ENCODE measurements at regions not wholly inside any gene's neighbourhood (a gene's known extent, or its start where the extent isn't known, plus 50 kb on each side); places are given as distances from the start of the nearest gene placed in this dataset.
"Not testable (repeated sequence)": the region's sequence is repeated elsewhere in the genome, so short reads cannot be mapped to it uniquely, and the experiment has no call there.

DNA sequence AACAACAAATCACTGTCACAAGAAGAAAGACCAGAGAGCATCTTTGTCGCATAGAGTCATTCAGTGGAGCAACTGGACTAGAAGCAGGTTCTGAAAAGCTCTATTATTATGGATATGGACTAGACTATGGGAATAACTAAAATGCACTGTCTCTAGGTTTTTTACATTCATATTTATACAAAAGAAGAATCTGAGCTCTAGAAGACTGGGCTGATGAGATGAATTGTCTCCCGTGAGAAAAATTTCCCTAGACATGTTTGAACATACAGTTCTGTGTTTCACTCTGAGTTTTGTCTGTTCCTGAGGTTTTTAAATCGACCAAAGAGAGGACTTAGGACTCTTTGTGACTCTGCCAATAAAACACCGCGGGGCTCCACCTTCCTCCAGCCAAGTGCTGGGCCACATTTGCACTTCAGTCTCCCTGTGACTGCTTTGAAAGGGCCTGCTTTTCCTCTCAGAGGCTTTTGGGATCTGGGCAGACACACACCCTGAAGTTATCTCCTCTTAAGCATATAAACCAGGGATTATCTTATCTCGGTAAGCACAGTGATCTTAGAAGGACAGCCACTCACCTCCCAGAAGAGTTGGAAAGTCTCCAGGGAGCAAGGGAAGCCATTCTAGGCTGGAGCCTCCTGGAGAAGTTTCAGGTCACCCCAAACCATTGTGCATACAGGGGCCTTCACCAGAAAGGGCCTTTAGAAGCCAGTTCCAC lies 101.0 kb upstream of the JCAD start:
- Mint-ChIP-seq H3K27ac (ENCODE audit: unreplicated experiment) (no peak overlapping the region), H3K4me3 (ENCODE audit: unreplicated experiment) (no peak overlapping the region), H3K4me1 (ENCODE audit: low read depth, unreplicated experiment) (no peaks in the 10 kb centered on the region), H3K27me3 (ENCODE audit: unreplicated experiment) (no peaks in the 10 kb centered on the region), H3K36me3 (ENCODE audit: unreplicated experiment) (peaks cover 5% of the 10 kb centered on the region), H3K9me3 (ENCODE audit: unreplicated experiment) (no peaks in the 10 kb centered on the region)
- no peak for DNase-seq
- TF ChIP-seq, protein P1, sequence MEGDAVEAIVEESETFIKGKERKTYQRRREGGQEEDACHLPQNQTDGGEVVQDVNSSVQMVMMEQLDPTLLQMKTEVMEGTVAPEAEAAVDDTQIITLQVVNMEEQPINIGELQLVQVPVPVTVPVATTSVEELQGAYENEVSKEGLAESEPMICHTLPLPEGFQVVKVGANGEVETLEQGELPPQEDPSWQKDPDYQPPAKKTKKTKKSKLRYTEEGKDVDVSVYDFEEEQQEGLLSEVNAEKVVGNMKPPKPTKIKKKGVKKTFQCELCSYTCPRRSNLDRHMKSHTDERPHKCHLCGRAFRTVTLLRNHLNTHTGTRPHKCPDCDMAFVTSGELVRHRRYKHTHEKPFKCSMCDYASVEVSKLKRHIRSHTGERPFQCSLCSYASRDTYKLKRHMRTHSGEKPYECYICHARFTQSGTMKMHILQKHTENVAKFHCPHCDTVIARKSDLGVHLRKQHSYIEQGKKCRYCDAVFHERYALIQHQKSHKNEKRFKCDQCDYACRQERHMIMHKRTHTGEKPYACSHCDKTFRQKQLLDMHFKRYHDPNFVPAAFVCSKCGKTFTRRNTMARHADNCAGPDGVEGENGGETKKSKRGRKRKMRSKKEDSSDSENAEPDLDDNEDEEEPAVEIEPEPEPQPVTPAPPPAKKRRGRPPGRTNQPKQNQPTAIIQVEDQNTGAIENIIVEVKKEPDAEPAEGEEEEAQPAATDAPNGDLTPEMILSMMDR (IDR thresholded peaks at IDR 0.05; ENCODE audit: partially characterized antibody, unreplicated experiment) = no peak

DNA sequence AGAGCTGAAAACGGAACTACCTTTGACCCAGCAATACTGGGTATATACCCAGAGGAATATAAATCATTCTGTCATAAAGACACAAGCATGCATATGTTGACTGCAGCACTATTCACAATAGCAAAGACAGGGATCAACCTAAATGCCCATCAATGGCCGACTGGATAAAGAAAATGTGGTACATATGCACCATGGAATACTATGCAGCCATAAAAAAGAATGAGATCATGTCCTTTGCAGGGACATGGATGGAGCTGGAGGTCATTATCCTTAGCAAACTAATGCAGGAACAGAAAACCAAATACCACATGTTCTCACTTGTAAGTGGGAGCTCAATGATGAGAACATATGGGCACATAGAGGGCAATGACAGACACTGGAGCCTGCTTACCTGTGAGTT lies 100.2 kb upstream of the JCAD start:
- H3K27ac Mint-ChIP-seq (ENCODE audit: unreplicated experiment); DNase-seq; H3K4me3 Mint-ChIP-seq (ENCODE audit: unreplicated experiment); H3K36me3 Mint-ChIP-seq (ENCODE audit: unreplicated experiment); H3K27me3 Mint-ChIP-seq (ENCODE audit: unreplicated experiment); H3K4me1 Mint-ChIP-seq (ENCODE audit: low read depth, unreplicated experiment); H3K9me3 Mint-ChIP-seq (ENCODE audit: unreplicated experiment): not testable (repeated sequence)

DNA sequence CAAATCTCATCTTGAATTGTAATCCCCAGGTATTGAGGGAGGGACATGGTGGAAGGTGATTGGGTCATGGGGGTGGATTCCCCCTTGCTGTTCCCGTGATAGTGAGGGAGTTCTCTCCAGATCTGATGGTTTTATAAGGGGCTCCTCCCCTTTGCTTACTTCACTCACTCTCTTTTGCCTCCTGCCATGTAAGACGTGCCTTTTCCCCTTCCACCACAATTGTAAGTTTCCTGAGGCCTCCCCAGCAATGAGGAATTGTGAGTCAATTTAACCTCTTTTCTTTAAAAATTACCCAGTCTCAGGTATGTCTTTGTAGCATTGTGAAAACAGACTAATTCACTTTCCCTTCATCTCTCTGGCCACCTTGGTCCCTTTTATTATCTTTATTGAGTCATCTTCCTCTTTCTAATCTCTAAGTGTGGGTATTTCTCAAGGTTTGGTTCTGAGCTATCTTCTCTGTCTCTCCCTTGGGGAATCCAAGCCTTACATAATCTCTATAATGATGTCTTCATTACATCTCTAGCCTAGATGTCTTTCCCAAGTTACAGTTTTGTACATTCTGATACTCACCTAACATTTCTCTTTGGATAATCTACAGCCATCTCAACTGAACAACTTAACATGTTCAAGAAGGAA lies 99.1 kb upstream of the JCAD start:
- TF ChIP-seq, protein P1 (IDR thresholded peaks at IDR 0.05; ENCODE audit: partially characterized antibody, unreplicated experiment) = no peak
- H3K4me3 Mint-ChIP-seq (ENCODE audit: unreplicated experiment) = no peak overlapping the region
- no peaks in the 10 kb centered on the region for H3K4me1 Mint-ChIP-seq (ENCODE audit: low read depth, unreplicated experiment)
- no peak for DNase-seq
- H3K36me3 Mint-ChIP-seq (ENCODE audit: unreplicated experiment) = peaks cover 17% of the 10 kb centered on the region
- H3K27me3 Mint-ChIP-seq (ENCODE audit: unreplicated experiment) = peaks cover under 1% of the 10 kb centered on the region
- H3K9me3 Mint-ChIP-seq (ENCODE audit: unreplicated experiment) = no peaks in the 10 kb centered on the region
- H3K27ac Mint-ChIP-seq (ENCODE audit: unreplicated experiment) = no peak overlapping the region

DNA sequence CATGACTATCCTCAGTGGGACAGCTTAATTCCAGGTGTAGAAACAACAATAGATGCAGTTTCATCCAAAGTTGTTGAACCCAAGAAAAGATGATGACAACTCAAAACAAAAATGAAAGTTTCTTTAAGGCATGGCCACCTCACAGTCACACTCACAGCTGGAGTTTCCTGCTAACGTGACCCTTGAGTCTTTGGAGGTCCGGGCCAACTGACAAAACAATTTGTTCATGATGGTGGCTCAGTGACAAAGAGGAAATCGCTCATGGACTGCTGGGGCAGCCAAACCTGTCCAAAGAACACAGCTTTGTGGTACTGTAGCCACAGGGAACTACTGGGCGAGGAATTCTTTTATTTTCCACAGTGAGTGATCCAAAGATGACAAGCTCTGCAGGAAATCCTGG lies 96.0 kb upstream of the JCAD start:
- TF ChIP-seq, protein P1 (IDR thresholded peaks at IDR 0.05; ENCODE audit: partially characterized antibody, unreplicated experiment) = no peak
- Mint-ChIP-seq H3K27ac (ENCODE audit: unreplicated experiment) (no peak overlapping the region), H3K4me1 (ENCODE audit: low read depth, unreplicated experiment) (no peaks in the 10 kb centered on the region), H3K4me3 (ENCODE audit: unreplicated experiment) (no peak overlapping the region), H3K27me3 (ENCODE audit: unreplicated experiment) (peaks cover 2% of the 10 kb centered on the region), H3K9me3 (ENCODE audit: unreplicated experiment) (no peaks in the 10 kb centered on the region), H3K36me3 (ENCODE audit: unreplicated experiment) (peaks cover 17% of the 10 kb centered on the region)
- DNase-seq = no peak

DNA sequence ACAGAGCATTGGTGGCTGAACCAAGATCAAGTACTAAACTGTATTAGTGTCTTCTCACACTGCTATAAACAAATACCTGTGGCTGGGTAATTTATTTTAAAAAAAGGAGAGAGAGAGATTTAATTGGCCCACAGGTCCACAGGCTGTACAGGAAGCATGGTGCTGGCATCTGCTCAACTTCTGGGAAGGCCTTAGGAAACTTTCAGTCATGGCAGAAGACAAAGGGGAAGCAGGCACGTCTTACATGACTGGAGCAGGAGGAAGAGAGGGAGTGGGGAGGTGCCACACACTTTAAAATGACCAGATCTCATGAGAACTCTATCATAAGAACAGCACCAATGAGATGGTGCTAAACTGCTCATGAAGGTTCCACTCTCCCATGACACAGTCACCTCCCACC lies 95.2 kb upstream of the JCAD start:
- H3K27ac Mint-ChIP-seq (ENCODE audit: unreplicated experiment) = no peak overlapping the region

More for the DNA sequence above, 95.2 kb upstream of the JCAD start:
- Mint-ChIP-seq H3K36me3 (ENCODE audit: unreplicated experiment) (peaks cover 17% of the 10 kb centered on the region), H3K27me3 (ENCODE audit: unreplicated experiment) (peaks cover 2% of the 10 kb centered on the region), H3K4me1 (ENCODE audit: low read depth, unreplicated experiment) (no peaks in the 10 kb centered on the region), H3K4me3 (ENCODE audit: unreplicated experiment) (no peak overlapping the region), H3K9me3 (ENCODE audit: unreplicated experiment) (no peaks in the 10 kb centered on the region)
- TF ChIP-seq, protein P1 (IDR thresholded peaks at IDR 0.05; ENCODE audit: partially characterized antibody, unreplicated experiment) = no peak
- DNase-seq = no peak
